ENCODE measurements at regions not wholly inside any gene's neighbourhood (a gene's known extent, or its start where the extent isn't known, plus 50 kb on each side); places are given as distances from the start of the nearest gene placed in this dataset.

DNA sequence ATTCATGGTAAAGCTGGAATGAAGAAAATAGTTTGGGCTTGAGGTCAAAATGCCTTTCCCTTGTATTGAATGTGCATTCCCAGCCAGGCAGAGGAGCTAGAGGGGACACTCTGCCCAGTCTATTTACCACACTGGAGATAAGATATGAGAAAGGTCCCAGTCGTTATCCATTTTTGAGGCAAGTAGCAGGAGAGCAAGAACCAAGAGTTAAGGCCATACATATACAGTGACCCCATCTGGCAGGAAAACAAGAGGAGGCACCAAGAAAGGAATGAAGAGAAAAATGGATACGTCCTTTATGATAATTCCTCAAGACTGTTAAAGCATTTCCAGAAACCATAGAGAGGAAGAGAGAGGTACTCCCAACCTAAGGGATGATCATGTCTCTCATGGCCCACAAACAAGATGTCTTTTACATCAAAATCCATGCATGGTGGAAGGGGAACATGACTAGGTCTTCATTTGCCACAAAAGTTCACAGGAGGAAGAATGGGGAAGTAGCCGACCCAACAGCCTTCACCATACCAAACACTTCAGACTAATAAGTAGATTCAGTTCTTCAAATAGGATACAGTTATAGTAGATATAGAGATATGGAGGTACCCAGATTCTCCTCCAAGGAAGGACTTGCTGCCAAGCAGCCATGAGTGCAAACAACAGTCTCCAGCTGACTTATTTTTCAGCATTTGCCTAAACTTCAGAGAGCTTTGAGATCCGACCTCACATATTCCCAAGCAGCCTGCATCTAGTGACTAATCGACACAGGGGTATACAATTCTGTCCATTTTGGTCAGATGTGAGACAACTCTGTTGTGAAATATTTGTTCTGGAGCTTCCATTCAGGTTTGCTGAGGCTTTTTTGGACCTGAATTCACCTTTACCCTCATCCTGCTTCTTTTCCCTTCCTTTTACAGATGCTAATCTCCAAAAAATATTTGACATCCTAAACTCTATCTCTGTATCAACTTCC is 61.1 kb upstream of the CCDC71L start:
- no peak for TF ChIP-seq ZNF148 (tag by site-specific recombination; IDR thresholded peaks at IDR 0.05; ENCODE audit: borderline replicate concordance)
- TF ChIP-seq ZBTB7A (tag by site-specific recombination; IDR thresholded peaks at IDR 0.05; ENCODE audit: low read depth): no peak
- no peak for TF ChIP-seq ZFP41 (tag by site-specific recombination; IDR thresholded peaks at IDR 0.05; ENCODE audit: borderline replicate concordance)
- TF ChIP-seq ZNF350 (tag by site-specific recombination; IDR thresholded peaks at IDR 0.05): no peak
- TF ChIP-seq, protein P1, sequence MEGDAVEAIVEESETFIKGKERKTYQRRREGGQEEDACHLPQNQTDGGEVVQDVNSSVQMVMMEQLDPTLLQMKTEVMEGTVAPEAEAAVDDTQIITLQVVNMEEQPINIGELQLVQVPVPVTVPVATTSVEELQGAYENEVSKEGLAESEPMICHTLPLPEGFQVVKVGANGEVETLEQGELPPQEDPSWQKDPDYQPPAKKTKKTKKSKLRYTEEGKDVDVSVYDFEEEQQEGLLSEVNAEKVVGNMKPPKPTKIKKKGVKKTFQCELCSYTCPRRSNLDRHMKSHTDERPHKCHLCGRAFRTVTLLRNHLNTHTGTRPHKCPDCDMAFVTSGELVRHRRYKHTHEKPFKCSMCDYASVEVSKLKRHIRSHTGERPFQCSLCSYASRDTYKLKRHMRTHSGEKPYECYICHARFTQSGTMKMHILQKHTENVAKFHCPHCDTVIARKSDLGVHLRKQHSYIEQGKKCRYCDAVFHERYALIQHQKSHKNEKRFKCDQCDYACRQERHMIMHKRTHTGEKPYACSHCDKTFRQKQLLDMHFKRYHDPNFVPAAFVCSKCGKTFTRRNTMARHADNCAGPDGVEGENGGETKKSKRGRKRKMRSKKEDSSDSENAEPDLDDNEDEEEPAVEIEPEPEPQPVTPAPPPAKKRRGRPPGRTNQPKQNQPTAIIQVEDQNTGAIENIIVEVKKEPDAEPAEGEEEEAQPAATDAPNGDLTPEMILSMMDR (tag by site-specific recombination; IDR thresholded peaks at IDR 0.05): no peak
- no peak for TF ChIP-seq ZNF580 (tag by site-specific recombination; IDR thresholded peaks at IDR 0.05)
- no peak for TF ChIP-seq YY1 (tag by site-specific recombination; IDR thresholded peaks at IDR 0.05)
- no peak for TF ChIP-seq ZNF416 (tag by site-specific recombination; IDR thresholded peaks at IDR 0.05)
- no peak for TF ChIP-seq HOXC10 (CRISPR knock-in tag; IDR thresholded peaks at IDR 0.05)
- TF ChIP-seq GLI2 (tag by site-specific recombination; IDR thresholded peaks at IDR 0.05; ENCODE audit: borderline replicate concordance, low read depth): no peak
